Chondrocyte (in vitro differentiated cells): ENCODE measurements at regions not wholly inside any gene's neighbourhood (a gene's known extent, or its start where the extent isn't known, plus 50 kb on each side); places are given as distances from the start of the nearest gene placed in this dataset.
"Not testable (repeated sequence)": the region's sequence is repeated elsewhere in the genome, so short reads cannot be mapped to it uniquely, and the experiment has no call there.

Experiments used
- DNase-seq: peaks from one replicate; pipeline ENCODE4 v3.0.0; 2021; ENCODE audit warnings: mixed read lengths, low spot score
- H3K27ac Mint-ChIP-seq: one replicate; pipeline ENCODE4 v1.8.0; 2021; ENCODE audit warnings: mild to moderate bottlenecking, moderate library complexity, mixed read lengths; ENCODE audit not compliant: unreplicated experiment
- H3K27me3 Mint-ChIP-seq: 2 replicates; pipeline ENCODE4 v1.8.0; 2021; ENCODE audit warnings: low read depth, mixed read lengths
- H3K36me3 Mint-ChIP-seq: 2 replicates; pipeline ENCODE4 v1.8.0; 2021; ENCODE audit warnings: low read depth, mixed read lengths
- H3K4me1 Mint-ChIP-seq: 2 replicates; pipeline ENCODE4 v1.8.0; 2021; ENCODE audit warnings: low read depth, mild to moderate bottlenecking, mixed read lengths
- H3K4me3 Mint-ChIP-seq: one replicate; pipeline ENCODE4 v1.8.0; 2021; ENCODE audit warnings: mild to moderate bottlenecking, moderate library complexity, mixed read lengths; ENCODE audit not compliant: unreplicated experiment
- H3K9me3 Mint-ChIP-seq: 2 replicates; pipeline ENCODE4 v1.8.0; 2021; ENCODE audit warnings: low read depth, mixed read lengths
- TF ChIP-seq, protein P1 (sequence below): fragments of 200-600 bp; sonication (generic); IDR thresholded peaks from 2 replicates; pipeline ENCODE4 v1.5.0; 2021; ENCODE audit warnings: antibody characterized with exemption, mild to moderate bottlenecking, moderate library complexity

DNA sequence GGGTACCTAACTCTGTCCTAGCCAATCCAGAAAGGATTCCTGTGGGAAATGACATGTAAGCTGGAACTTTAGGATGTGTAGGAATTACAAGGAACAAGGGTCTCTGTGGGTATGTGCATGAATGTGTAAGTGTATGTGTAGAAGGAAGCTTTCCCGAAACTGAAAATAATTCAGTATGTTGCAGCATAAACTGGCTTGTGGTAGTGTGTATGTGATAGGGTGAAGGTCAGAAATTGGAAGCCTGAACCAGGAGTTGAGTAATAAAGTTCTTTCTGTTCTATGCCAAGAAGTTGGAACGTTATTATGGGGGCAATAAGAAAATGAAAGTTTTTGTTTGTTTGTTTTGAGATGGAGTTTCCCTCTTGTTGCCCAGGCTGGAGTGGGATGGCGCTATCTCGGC, 323.1 kb upstream of the KITLG start:
- Mint-ChIP-seq H3K9me3 (no peaks in the 10 kb centered on the region), H3K27ac (no peak overlapping the region), H3K4me3 (no peak overlapping the region), H3K4me1 (peaks cover 6% of the 10 kb centered on the region), H3K27me3 (no peaks in the 10 kb centered on the region), H3K36me3 (no peaks in the 10 kb centered on the region)
- TF ChIP-seq, protein P1, sequence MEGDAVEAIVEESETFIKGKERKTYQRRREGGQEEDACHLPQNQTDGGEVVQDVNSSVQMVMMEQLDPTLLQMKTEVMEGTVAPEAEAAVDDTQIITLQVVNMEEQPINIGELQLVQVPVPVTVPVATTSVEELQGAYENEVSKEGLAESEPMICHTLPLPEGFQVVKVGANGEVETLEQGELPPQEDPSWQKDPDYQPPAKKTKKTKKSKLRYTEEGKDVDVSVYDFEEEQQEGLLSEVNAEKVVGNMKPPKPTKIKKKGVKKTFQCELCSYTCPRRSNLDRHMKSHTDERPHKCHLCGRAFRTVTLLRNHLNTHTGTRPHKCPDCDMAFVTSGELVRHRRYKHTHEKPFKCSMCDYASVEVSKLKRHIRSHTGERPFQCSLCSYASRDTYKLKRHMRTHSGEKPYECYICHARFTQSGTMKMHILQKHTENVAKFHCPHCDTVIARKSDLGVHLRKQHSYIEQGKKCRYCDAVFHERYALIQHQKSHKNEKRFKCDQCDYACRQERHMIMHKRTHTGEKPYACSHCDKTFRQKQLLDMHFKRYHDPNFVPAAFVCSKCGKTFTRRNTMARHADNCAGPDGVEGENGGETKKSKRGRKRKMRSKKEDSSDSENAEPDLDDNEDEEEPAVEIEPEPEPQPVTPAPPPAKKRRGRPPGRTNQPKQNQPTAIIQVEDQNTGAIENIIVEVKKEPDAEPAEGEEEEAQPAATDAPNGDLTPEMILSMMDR: no peak
- DNase-seq: no peak

DNA sequence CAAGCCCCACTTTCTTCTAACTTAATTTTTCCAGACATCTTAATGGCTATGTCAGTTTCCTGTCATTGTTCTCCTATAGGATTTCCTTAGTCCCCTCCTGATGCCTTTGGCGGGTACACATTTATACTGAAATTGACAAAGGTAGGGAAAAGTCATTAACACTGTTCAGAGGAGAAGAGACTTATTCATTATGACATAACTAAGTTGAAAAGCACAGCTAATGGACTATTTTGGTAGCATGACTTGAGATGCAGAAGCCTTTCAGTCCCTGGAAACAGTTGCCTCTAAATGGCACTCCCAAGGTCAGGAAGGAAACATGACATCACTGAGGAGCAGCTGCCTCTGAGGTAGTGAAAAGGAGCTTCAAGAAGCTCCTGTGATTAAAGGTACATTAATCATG, 317.5 kb upstream of the KITLG start:
- no peaks in the 10 kb centered on the region for H3K36me3 Mint-ChIP-seq
- peak overlapping the region; percentile 80 for H3K27ac Mint-ChIP-seq
- no peaks in the 10 kb centered on the region for H3K9me3 Mint-ChIP-seq
- no peak for DNase-seq
- H3K4me1 Mint-ChIP-seq: peaks cover 34% of the 10 kb centered on the region
- TF ChIP-seq, protein P1: no peak
- no peaks in the 10 kb centered on the region for H3K27me3 Mint-ChIP-seq
- H3K4me3 Mint-ChIP-seq: no peak overlapping the region

DNA sequence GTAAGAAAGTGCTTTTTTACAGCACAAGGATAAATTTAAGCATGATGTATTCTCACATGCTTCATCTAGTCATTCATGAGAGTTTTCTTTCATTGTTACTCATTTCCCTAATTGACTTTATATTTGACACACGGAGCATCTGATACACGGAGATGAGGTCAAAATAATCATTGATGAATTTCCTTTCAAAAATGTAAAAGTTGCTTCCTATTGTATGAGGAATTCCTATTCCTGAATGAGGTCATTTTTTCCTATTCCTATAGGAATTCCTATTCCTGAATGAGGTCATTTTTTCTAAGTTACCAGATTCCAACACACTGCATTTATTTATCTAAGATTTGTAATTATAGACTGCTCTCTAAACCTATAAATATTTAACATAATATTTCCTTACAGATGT, 316.7 kb upstream of the KITLG start:
- Mint-ChIP-seq H3K9me3 (no peaks in the 10 kb centered on the region), H3K27ac (peak overlapping the region; percentile 37), H3K4me1 (peaks cover 34% of the 10 kb centered on the region), H3K36me3 (no peaks in the 10 kb centered on the region), H3K4me3 (no peak overlapping the region), H3K27me3 (no peaks in the 10 kb centered on the region)
- TF ChIP-seq, protein P1: no peak
- DNase-seq: no peak

DNA sequence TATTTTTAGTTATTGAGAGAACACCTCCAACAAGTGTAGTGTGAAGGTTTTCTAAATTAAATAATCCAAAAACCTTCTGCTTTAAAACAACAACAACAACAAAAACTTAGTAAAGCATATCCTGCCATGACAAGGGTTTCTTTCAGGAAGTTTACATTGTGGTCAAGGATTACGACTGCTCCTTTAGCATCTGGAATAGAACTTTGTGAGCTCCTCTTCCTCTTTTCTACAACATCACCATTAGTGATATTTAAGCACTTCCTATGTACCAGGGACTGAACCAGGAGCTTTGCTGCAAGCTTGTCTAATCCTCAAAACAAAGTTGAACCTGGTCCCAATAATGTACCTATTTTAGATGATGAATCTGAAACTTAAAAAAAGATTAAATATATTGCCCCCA, 315.4 kb upstream of the KITLG start:
- H3K36me3 Mint-ChIP-seq: no peaks in the 10 kb centered on the region
- no peak for DNase-seq
- TF ChIP-seq, protein P1: no peak
- no peak overlapping the region for H3K27ac Mint-ChIP-seq
- peaks cover 5% of the 10 kb centered on the region for H3K9me3 Mint-ChIP-seq
- no peak overlapping the region for H3K4me3 Mint-ChIP-seq
- H3K4me1 Mint-ChIP-seq: peaks cover 34% of the 10 kb centered on the region
- H3K27me3 Mint-ChIP-seq: no peaks in the 10 kb centered on the region

DNA sequence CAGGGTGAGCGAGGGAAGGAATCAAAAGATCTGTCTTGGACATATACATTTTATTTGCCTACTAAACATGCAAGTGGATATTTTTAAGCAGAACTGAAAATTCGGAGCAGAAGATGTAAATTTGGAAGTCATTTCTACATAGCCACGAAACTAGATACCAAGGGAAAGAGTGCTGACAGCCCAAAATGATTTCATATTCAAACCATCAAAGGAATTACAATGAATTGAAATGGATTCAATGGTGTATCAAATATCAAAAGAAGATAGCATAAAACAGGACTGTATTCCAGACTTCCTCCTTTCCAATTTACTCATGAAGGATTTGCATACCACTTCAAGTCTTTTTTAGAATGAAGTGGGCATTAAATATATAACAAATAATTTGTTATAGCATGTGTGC, 313.5 kb upstream of the KITLG start:
- H3K36me3 Mint-ChIP-seq: no peaks in the 10 kb centered on the region
- H3K27me3 Mint-ChIP-seq: no peaks in the 10 kb centered on the region
- peaks cover 44% of the 10 kb centered on the region for H3K4me1 Mint-ChIP-seq
- H3K27ac Mint-ChIP-seq: no peak overlapping the region
- H3K4me3 Mint-ChIP-seq: no peak overlapping the region
- TF ChIP-seq, protein P1: no peak
- H3K9me3 Mint-ChIP-seq: peaks cover 5% of the 10 kb centered on the region
- no peak for DNase-seq

DNA sequence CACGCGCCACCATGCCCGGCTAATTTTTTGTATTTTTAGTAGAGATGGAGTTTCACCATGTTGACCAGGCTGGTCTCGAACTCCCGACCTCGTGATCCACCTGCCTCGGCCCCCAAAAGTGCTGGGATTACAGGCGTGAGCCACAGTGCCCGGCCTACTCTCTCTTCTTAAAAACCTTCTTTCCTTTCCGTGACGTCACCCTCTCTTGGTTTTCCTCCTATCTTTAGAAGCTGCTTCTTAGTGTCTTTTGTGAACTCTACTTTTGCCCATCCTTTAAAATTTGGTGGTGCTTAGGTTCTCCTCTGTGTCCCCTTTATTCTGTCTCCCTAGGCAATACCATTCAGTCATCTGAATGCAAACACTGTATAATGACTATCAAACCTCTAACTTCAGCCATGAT, 311.2 kb upstream of the KITLG start:
- not testable (repeated sequence) for H3K4me3 Mint-ChIP-seq, DNase-seq, H3K9me3 Mint-ChIP-seq, H3K27me3 Mint-ChIP-seq, H3K27ac Mint-ChIP-seq, H3K36me3 Mint-ChIP-seq
- H3K4me1 Mint-ChIP-seq: peaks cover 24% of the 10 kb centered on the region
